ENCODE measurements at regions not wholly inside any gene's neighbourhood (a gene's known extent, or its start where the extent isn't known, plus 50 kb on each side); places are given as distances from the start of the nearest gene placed in this dataset.
"Not testable (repeated sequence)": the region's sequence is repeated elsewhere in the genome, so short reads cannot be mapped to it uniquely, and the experiment has no call there.

DNA sequence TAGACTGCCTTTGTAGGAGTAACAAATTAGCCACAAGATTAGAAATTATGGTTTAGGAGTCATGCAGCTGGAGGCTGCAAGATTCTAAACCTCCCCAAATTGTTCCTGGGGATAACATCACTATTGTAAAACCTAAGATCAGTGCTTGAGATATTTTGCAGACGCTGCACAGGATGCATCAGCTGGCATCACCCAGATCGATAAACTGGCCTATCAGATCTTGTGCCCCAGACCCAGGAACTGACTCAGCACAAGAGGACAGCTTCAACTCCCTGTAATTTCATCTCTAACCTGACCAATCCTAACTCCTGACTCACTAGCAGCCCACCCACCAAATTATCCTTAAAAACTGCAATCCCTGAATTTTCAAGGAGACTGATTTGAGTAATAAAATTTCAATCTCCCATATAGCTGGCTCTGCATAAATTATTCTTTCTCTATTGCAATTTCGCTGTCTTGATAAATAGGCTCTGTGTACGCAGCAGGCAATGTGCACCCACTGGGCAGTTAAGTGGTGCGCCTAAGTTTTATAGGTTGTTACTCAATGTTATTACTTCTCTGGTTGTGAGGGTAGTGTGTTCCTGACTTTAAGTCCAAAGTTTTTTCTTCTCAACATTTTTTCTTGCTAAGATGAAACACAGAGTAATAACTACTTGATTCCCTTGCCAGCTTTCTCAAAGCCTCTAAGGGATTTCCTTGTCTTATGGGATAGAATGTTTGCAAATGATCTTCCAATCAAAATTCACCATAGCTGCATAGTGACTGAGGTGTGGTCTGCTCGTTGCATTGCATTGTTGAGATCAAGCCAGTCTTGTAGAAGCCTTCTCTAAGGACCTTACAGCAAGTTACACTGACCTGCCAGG, 312.3 kb upstream of the DKK2 start:
- H3K36me3 ChIP-seq: no peaks in the 10 kb centered on the region
- TF ChIP-seq, protein P1, sequence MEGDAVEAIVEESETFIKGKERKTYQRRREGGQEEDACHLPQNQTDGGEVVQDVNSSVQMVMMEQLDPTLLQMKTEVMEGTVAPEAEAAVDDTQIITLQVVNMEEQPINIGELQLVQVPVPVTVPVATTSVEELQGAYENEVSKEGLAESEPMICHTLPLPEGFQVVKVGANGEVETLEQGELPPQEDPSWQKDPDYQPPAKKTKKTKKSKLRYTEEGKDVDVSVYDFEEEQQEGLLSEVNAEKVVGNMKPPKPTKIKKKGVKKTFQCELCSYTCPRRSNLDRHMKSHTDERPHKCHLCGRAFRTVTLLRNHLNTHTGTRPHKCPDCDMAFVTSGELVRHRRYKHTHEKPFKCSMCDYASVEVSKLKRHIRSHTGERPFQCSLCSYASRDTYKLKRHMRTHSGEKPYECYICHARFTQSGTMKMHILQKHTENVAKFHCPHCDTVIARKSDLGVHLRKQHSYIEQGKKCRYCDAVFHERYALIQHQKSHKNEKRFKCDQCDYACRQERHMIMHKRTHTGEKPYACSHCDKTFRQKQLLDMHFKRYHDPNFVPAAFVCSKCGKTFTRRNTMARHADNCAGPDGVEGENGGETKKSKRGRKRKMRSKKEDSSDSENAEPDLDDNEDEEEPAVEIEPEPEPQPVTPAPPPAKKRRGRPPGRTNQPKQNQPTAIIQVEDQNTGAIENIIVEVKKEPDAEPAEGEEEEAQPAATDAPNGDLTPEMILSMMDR (IDR thresholded peaks at IDR 0.05; ENCODE audit: low read depth, low read length): no peak
- H3K9me3 ChIP-seq (ENCODE audit: low read depth): no peaks in the 10 kb centered on the region
- no peak overlapping the region for H3K4me3 ChIP-seq
- no peak overlapping the region for H3K27ac ChIP-seq
- no peaks in the 10 kb centered on the region for H3K4me1 ChIP-seq (ENCODE audit: low read depth)
- H3K27me3 ChIP-seq: no peaks in the 10 kb centered on the region
- no peak for DNase-seq (ENCODE audit: low read depth in 1 of 2, low spot score in 1 of 2)

DNA sequence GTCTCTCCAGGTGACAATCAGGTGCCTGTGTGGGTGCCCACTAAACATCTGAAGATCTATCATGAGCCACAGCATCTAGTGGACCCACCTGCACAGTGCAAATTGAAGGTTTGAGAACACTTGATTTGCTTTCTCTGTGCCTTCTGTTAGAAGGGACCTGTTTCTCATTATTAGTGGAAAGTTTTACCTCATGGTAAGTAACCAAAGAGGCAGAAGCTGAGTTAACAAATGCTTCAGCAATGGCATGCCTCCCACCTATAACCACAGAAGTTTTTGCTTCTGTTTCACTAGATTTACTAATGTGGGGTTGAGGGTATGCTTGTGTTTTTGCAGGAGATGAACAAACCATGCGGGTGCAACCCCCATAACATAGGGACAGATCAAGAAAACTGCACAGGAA, 297.4 kb upstream of the DKK2 start:
- Histone ChIP-seq H3K27ac (no peak overlapping the region), H3K4me1 (ENCODE audit: low read depth) (no peaks in the 10 kb centered on the region), H3K9me3 (ENCODE audit: low read depth) (no peaks in the 10 kb centered on the region), H3K27me3 (no peaks in the 10 kb centered on the region), H3K36me3 (no peaks in the 10 kb centered on the region), H3K4me3 (no peak overlapping the region)
- no peak for DNase-seq (ENCODE audit: low read depth in 1 of 2, low spot score in 1 of 2)
- TF ChIP-seq, protein P1 (IDR thresholded peaks at IDR 0.05; ENCODE audit: low read depth, low read length): no peak

DNA sequence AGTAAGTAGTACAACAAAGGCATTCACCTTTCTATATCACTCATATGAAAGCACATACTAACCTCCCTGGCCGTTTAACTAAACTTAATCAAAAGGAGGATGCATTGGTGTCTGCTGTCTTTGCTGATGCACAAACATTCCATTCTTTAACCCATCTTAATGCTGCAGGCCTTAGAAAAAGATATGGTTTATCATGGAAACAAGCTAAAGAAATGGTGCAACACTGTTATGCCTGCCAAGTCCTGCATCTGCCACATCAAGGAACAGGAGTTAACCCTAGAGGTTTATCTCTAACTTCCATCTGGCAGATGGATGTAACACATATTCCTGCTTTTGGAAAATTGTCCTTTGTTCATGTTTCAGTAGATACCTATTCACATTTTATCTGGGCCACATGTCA, 296.5 kb upstream of the DKK2 start:
- DNase-seq (ENCODE audit: low read depth in 1 of 2, low spot score in 1 of 2); H3K4me3 ChIP-seq; H3K9me3 ChIP-seq (ENCODE audit: low read depth); H3K27me3 ChIP-seq; H3K4me1 ChIP-seq (ENCODE audit: low read depth); H3K36me3 ChIP-seq; H3K27ac ChIP-seq: not testable (repeated sequence)

DNA sequence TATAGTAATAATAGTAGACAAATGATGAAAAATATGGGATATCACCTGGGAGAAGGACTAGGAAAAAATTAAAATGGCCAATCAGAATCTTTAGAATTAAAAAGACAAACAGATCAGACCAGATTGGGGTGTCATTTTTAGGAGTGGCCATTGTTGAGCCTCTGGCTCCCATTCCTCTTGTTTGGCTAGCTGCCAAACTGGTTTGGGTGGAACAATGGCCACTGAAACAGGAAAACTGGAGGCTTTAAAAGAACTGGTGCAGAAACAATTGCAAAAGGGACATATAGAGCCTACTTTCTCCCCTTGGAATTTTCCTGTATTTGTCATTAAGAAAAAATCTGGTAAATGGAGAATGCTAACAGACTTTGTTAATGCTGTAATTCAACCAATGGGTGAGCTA, 294.8 kb upstream of the DKK2 start:
- Histone ChIP-seq H3K4me1 (ENCODE audit: low read depth) (no peaks in the 10 kb centered on the region), H3K9me3 (ENCODE audit: low read depth) (no peaks in the 10 kb centered on the region), H3K27ac (no peak overlapping the region), H3K27me3 (no peaks in the 10 kb centered on the region), H3K4me3 (no peak overlapping the region), H3K36me3 (no peaks in the 10 kb centered on the region)
- no peak for DNase-seq (ENCODE audit: low read depth in 1 of 2, low spot score in 1 of 2)
- TF ChIP-seq, protein P1 (IDR thresholded peaks at IDR 0.05; ENCODE audit: low read depth, low read length): no peak

DNA sequence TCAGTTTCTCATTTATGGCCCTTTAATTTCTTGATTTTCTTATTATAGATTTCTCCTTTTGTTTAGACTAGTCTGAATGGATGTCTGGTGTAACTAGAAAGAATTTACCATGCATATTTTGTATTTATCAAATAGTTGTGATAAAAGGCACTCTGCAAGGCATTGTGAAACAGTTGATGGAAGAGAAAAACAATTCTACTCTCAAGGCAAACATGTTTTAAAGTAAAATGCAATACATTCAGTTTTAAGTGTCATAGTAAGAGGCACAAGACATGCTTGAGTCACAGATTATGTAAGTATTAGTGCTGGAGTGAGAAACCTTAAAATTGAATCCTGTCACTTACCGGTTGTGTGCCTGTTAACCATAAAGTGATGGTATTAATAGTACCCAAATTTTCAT, 283.3 kb upstream of the DKK2 start:
- DNase-seq (ENCODE audit: low read depth in 1 of 2, low spot score in 1 of 2): no peak
- no peak overlapping the region for H3K4me3 ChIP-seq
- no peaks in the 10 kb centered on the region for H3K27me3 ChIP-seq
- no peaks in the 10 kb centered on the region for H3K9me3 ChIP-seq (ENCODE audit: low read depth)
- no peak overlapping the region for H3K27ac ChIP-seq
- TF ChIP-seq, protein P1 (IDR thresholded peaks at IDR 0.05; ENCODE audit: low read depth, low read length): no peak
- H3K36me3 ChIP-seq: no peaks in the 10 kb centered on the region
- no peaks in the 10 kb centered on the region for H3K4me1 ChIP-seq (ENCODE audit: low read depth)

DNA sequence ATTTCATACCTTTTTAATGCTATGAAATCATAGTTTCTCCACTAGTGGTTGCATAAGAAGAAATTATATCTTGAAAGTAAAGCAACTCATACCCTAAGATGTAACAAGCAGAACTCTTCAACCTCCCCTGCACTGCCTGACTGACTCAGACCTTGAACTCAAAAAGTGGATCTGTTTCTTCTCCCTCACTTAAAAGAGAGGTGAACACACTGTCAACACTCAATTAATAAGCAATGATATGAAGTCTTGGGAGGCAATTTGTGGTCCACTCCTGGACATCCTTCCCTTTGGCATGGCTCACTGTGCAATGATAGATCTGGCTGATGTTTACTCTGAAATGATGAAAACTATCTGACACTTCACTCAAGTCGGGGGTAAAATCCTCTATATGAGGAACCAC, 282.0 kb upstream of the DKK2 start:
- Histone ChIP-seq H3K4me1 (ENCODE audit: low read depth) (no peaks in the 10 kb centered on the region), H3K27ac (no peak overlapping the region), H3K9me3 (ENCODE audit: low read depth) (no peaks in the 10 kb centered on the region), H3K36me3 (no peaks in the 10 kb centered on the region), H3K4me3 (no peak overlapping the region), H3K27me3 (no peaks in the 10 kb centered on the region)
- DNase-seq (ENCODE audit: low read depth in 1 of 2, low spot score in 1 of 2): peak; percentile 2 to 6
- TF ChIP-seq, protein P1 (IDR thresholded peaks at IDR 0.05; ENCODE audit: low read depth, low read length): no peak
